ENCODE measurements at regions not wholly inside any gene's neighbourhood (a gene's known extent, or its start where the extent isn't known, plus 50 kb on each side); places are given as distances from the start of the nearest gene placed in this dataset.
"Not testable (repeated sequence)": the region's sequence is repeated elsewhere in the genome, so short reads cannot be mapped to it uniquely, and the experiment has no call there.

GRCh38 chr2:183935005-183935404 lies 663.3 kb upstream of the ZNF804A start:
- no peak for DNase-seq

GRCh38 chr2:183937220-183937619 lies 661.1 kb upstream of the ZNF804A start:
- DNase-seq, result no peak

DNA sequence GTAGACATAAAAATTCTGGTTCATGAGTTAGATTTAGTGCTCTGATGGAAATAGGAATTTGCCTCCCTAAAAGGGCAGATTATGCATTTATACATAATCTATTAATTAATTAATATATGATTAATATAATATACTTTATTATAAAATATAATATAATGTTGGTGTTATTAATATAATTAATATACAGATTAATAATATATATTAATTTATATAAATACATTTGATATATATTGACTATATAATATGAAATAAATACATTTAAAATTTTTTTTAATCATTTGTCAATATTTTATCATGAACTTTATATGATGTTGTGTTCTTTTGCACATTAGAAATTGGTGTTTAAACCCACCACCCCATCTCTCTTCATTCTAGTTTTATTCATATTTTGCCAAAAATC lies 652.1 kb upstream of the ZNF804A start:
- DNase-seq, result no peak

DNA sequence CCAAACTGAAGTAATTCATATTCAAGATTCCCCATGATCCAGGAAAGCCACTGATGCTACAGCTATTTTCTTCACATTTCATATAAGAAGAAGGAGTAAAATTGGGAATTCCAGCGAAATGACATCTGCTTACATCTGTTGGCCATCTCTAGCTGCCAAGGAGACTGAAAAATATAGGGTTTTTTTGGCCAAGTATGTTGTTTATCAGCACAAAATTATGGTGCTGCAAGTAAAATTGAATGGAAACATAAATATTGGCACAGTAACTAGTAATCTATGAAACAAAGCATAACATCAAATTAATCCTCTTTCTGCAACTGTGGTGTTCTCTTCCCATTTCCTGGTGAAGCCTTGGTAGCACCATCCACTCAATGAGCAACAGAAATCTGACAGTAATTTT lies 649.5 kb upstream of the ZNF804A start:
- no peak for DNase-seq

DNA sequence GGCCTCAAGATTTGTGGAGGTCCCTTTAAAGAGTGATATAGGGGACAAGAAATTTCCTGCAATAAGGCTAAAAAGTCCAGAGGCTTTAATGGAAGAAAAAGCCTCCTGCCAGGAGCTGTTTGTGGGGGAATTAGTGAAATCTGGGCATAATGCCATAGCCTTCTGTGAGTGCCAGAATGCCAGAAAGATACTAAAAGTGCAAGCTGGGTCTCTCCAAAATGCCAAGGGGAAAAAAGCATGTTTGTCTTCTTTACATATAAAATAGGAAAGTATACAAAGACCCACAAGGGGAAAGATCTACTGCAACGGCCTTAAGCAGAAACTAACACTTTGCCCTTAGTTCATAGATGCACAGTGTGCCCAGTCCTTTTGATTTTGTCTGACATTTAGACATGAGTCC lies 647.7 kb upstream of the ZNF804A start:
- no peak for DNase-seq

DNA sequence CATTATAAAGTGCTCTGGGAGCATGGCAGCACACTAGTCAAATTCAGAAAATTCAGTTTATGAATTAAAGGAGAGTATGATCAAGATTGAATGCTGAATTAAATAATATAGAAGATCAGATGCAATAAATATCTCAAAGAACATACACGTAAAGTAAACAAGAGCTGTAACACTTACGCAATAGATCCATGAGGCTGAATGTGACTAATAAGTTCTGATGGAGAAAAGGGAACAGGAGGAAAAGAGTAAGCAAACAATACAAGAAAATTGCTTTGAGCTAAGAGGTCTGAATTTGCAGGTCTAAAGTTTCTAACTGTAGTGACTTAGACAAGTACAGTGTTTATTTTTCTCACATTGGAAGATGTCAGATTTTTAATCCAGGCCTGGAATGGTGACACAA lies 646.7 kb upstream of the ZNF804A start:
- no peak for DNase-seq

- no peak for DNase-seq
Measured at GRCh38 chr2:183952741-183953140, 645.6 kb upstream of the ZNF804A start.

DNA sequence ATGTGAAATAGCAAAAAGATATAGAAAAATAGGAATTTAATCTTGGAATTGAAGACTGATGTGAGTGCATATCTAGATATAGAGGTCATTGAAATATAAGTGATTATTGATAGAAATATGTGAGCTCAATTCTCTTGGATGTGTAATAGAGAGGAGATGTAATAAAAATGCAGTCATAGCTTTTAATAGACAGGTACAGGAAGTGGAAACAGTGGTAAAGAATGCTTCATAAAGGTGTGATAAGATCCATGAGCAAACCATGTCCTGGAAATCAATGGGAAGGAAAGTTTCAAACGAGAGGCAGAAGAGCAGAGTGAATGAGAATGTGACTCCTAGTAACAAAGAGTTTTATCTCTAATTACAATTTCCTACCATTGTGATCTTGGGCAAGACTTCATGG lies 634.7 kb upstream of the ZNF804A start:
- no peak for DNase-seq

DNA sequence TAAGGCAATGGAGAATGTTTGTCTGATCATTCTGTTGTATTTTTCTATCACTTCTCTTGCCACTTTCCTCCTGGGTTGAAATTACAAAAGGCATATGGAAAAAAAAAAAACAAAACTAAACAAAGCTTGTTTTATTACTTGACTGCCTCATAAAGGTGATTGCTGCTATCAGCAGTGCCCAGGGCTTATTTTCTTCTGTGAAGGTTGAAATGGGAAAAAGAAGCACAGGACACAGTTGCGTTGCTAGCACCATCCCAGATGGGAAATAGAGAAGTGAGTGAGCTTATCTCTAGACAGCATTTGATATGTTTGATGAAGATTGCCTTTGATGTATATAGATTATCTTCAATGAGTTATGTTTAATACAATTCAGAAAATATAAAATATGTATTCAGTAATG lies 633.8 kb upstream of the ZNF804A start:
- DNase-seq, result no peak

GRCh38 chr2:183967756-183968155 lies 630.6 kb upstream of the ZNF804A start:
- DNase-seq, result no peak

DNA sequence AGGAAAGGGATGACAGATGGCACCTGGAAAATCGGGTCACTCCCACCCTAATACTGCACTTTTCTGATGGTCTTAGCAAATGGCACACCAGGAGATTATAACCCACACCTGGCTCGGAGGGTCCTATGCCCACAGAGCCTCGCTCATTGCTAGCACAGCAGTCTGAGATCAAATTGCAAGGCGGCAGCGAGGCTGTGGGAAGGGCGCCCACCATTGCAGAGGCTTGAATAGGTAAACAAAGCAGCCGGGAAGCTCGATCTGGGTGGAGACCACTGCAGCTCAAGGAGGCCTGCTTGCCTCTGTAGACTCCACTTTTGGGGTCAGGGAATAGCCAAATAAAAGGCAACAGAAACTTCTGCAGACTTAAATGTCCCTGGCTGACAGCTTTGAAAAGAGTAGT lies 622.7 kb upstream of the ZNF804A start:
- not testable (repeated sequence) for DNase-seq

DNA sequence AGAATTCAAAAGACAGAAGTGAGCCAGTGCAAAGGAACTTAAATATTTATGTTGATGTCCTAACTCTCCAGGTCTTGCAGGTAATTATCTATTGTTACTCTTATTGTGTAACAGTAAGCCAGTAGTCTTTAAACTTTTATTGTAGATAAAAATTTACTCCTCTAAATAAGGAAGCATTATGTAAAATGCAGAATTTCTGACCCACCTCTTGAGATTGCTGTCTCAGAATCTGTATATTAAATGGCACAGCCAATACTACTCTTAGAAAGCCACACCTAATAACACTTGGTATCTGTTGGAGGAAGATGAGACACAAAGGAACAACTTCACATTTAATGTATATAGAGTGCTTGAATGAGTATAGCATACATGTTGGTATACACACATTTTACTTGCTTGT lies 613.5 kb upstream of the ZNF804A start:
- DNase-seq, result no peak

- no peak for DNase-seq
Measured at GRCh38 chr2:183991968-183992367, 606.4 kb upstream of the ZNF804A start.

DNA sequence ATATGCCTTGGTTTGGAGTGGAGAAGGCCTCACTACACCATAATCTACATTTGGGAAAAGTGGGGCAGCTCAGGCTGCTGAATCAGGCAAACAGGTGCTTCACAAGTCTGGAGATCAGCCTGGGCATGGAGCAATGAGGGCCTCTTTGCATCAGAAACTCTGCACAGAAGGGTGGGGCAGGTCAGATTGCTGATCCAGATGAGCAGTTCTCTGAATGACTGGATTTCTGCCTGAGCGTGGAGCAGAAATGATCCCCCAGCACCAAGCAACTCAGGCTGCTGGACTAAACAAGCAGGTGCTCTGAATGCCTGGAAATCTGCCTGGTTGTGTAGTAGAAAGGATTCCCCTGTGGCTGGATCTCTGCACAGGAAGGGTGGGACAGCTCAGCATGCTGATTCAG lies 605.3 kb upstream of the ZNF804A start:
- DNase-seq, result no peak

- DNase-seq, result no peak
Measured at GRCh38 chr2:183995632-183996031, 602.7 kb upstream of the ZNF804A start.

- DNase-seq, result no peak
Measured at GRCh38 chr2:183996825-183997793, 601.2 kb upstream of the ZNF804A start.

DNA sequence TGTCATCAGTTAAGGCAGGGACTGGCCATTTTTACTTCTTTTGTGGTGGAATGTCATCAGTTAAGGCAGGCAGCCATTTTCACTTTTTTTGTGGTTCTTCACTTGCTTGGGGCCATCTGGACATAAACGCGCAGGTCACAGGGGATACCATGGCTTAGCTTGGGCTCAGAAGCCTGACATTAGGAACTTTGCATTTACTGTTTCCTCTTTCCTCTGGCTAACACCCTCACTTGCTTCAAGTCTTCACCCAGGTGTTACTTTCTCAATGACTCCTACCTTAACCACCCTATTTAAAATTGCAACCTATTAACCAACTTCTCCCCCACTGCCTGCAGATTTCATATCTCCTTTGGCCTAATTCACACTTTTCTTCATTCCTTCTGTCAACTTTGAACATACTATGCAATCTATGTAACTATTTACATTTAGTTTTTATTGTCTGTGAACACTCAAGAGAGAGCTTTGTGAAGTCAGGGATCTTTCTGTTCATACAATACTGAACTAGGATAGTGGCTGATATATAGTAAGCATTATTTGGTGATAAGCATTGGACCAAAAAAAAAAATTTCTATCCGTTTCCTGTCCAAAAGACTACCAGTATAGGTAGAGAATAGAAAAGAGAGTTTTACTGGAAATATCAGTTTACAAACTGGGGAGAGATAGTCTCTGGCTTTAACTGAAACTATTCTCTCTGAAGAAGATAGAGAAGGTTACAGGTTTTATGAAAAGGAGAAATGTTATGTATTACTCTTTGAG lies 600.1 kb upstream of the ZNF804A start:
- no peak for DNase-seq

- DNase-seq, result no peak
Measured at GRCh38 chr2:183998797-183999190, 599.5 kb upstream of the ZNF804A start.

- no peak for DNase-seq
Measured at GRCh38 chr2:184004289-184004947, 593.9 kb upstream of the ZNF804A start.

DNA sequence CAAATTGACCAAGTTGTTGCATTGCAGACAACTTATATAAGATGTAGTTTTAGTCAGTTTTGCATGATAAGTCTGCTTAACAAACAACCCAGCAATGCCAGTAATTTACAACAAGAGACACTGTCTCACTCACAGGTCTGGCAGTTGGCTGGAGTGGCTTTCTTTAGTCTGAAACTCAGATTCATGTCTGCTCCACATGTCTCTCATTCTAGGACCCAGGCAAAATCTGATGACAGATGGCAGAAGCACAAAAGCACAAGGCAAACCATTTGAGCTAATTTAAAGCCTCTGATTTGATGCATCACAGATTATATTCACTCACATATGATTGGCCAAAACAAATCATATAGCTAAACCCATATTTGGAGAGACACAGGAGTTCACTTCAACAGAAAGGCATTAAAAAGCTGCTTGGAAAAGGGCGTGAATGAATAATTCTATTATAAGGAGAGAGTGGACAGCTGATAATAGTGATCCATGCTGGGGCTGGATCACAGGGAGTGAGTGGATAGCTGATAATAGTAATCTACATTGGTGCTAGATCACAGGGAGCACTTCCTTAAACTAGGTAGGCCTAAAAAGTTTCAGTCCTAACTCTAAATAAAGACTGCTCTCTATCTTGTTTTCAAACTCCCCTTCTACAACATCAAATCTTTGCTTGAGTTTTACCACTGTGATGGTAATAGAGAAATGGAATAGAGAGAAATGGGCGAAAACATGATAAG lies 593.2 kb upstream of the ZNF804A start:
- DNase-seq, result no peak

- no peak for DNase-seq
Measured at GRCh38 chr2:184006998-184007397, 591.3 kb upstream of the ZNF804A start.

DNA sequence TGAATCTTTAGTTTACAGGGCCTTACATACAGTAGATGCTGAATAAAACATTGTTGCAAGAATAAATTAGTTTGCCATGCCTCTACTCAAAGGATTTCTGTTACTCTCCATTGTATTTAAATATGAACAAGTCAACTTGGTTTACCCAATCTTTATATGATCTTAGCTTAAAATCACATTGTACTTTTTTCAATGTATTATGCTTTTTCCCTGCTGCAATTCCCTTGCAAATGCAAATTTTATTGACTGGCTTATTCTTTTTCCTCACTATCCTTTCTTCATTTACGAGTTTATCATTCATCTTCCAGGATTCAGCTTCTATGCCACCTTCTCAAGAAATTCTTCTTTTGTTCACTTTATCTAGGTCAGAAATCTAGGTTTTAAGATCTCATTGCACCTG lies 571.4 kb upstream of the ZNF804A start:
- DNase-seq, result no peak

GRCh38 chr2:184030245-184030644 lies 568.1 kb upstream of the ZNF804A start:
- DNase-seq, result no peak
